VCaP (cell line): ENCODE measurements at regions not wholly inside any gene's neighbourhood (a gene's known extent, or its start where the extent isn't known, plus 50 kb on each side); places are given as distances from the start of the nearest gene placed in this dataset.

Experiments
- H3K27ac ChIP-seq: fragments of 450-650 bp; 2 replicates; pipeline ENCODE4 v1.5.1; 2017
- CTCF ChIP-seq: fragments of 450-650 bp; conservative IDR thresholded peaks from 2 replicates; pipeline ENCODE4 v1.5.1; 2017; ENCODE audit warnings: mild to moderate bottlenecking, moderate library complexity

GRCh38 chr6:137780447-137781034 lies 86.5 kb upstream of the TNFAIP3 start:
- no peak overlapping the region for H3K27ac ChIP-seq
- TF ChIP-seq CTCF = no peak

- H3K27ac ChIP-seq = no peak overlapping the region
- no peak for TF ChIP-seq CTCF
These were observed 85.4 kb upstream of the TNFAIP3 start for GRCh38 chr6:137781639-137782038.

DNA sequence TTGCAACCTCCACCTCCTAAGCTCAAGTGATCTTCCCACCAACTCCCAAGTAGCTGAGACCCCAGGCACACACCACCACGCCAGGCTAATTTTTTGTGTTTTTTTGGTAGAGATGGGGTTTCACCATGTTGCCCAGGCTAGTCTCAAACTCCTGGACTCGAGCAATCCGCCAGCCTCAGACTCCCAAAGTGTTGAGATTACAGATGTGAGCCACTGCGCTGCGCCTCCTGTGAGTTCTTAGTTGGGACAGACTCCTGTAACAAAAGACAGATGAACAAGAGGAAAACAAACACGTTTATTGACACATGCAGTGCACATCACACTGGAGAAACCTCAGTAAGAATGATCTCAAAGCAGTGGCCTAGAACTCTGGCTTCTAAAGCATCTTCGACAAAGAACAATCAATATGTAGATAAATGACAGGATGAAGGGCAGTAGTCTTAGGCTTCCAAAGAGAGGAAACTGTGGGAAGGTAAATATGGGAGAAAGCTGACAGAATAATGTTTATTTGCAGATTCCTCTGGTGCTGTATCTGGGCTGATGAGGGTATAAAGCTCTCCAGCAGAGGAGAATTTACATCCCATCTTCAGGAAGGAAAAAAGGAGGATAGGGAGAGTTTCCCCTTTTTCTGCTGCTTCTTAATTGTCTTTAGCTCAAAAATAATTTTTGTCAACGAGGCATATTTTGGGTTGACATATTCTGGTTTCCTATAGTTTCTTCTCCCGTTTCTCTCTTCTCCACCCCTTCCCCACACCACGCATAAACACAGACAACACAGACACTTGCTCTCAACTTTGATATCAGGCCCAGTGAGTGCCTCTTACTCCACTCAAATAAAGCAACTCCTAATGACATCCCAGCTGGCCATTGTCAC lies 84.7 kb upstream of the TNFAIP3 start:
- no peak overlapping the region for H3K27ac ChIP-seq
- TF ChIP-seq CTCF = no peak

DNA sequence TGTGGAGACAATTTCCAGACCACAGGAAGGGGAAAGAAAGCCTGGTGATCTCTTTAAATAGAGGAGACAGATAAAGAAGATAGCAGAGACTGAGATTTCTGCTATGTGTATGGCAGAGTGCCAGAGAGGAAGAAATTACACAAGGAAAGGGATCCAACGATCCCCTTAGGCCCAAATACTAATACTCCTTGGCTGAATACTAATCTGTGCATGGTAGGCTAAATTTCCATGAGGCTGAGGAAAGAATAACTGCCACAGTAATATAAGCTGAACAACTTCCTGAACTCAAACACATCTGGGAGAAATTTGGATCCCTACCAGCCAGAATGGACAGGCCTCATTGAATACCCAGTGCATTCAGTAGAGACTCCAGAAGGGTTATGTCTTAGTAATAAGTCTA lies 83.3 kb upstream of the TNFAIP3 start:
- no peak overlapping the region for H3K27ac ChIP-seq
- no peak for TF ChIP-seq CTCF

DNA sequence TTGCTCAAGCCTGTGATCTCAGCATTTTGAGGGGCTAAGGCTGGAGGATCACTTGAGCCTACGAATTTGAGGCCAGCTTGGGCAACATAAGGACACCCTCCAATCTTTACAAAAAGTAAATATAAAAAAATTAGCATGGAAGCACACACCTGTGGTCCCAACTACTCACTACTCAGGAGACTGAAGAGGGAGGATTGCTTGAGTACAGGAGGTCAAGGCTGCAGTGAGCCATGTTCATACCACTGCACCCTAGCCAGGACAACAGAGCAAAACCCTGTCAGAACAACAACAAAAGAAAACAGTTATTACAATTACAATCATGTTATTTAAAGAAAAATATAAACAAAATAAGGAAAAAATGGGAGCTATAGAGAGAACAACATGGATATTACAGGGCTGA lies 82.5 kb upstream of the TNFAIP3 start:
- TF ChIP-seq CTCF = no peak
- no peak overlapping the region for H3K27ac ChIP-seq

- TF ChIP-seq CTCF = no peak
- H3K27ac ChIP-seq = no peak overlapping the region
These were observed 80.0 kb upstream of the TNFAIP3 start for GRCh38 chr6:137787016-137787415.

DNA sequence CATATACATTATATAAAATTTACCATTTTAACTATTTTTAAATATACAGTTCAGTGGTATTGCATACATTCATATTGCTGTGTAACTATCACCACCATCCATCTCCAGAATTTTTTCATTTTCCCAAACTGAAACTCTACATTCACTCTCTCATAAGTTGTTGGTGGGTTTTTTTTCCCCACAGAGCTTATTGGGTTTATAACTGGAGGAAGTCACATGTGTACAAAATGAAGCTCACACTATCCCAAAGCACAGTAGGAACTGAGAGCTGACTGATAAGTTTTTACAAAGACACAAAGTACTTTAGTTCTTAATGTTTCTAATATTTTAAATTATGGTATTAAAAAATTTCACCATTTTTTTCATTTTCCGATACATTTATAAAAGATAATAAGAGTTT lies 78.8 kb upstream of the TNFAIP3 start:
- no peak for TF ChIP-seq CTCF

More for the DNA sequence above, 78.8 kb upstream of the TNFAIP3 start:
- H3K27ac ChIP-seq = no peak overlapping the region
